Glutamatergic neuron (in vitro differentiated cells): ENCODE measurements at regions not wholly inside any gene's neighbourhood (a gene's known extent, or its start where the extent isn't known, plus 50 kb on each side); places are given as distances from the start of the nearest gene placed in this dataset.

Experiments
- DNase-seq: peaks from one replicate; pipeline ENCODE4 v3.0.0; 2022
- H3K27ac Mint-ChIP-seq: one replicate; pipeline ENCODE4 v1.8.0; 2020; ENCODE audit warnings: mild to moderate bottlenecking, mixed read lengths, inconsistent platforms; ENCODE audit not compliant: unreplicated experiment
- H3K27me3 Mint-ChIP-seq: one replicate; pipeline ENCODE4 v1.8.0; 2020; ENCODE audit warnings: mild to moderate bottlenecking, moderate library complexity, mixed read lengths, inconsistent platforms; ENCODE audit not compliant: unreplicated experiment
- H3K36me3 Mint-ChIP-seq: one replicate; pipeline ENCODE4 v1.8.0; 2020; ENCODE audit warnings: mild to moderate bottlenecking, mixed read lengths, inconsistent platforms; ENCODE audit not compliant: unreplicated experiment
- H3K4me1 Mint-ChIP-seq: one replicate; pipeline ENCODE4 v1.8.0; 2020; ENCODE audit warnings: mild to moderate bottlenecking, low read depth, mixed read lengths, inconsistent platforms; ENCODE audit not compliant: unreplicated experiment
- H3K4me3 Mint-ChIP-seq: one replicate; pipeline ENCODE4 v1.8.0; 2020; ENCODE audit warnings: mild to moderate bottlenecking, mixed read lengths, inconsistent platforms; ENCODE audit not compliant: unreplicated experiment
- H3K9me3 Mint-ChIP-seq: one replicate; pipeline ENCODE4 v1.8.0; 2020; ENCODE audit warnings: mild to moderate bottlenecking, moderate library complexity, mixed read lengths, inconsistent platforms; ENCODE audit not compliant: unreplicated experiment
- CTCF ChIP-seq: fragments of 200-600 bp; sonication (generic); IDR thresholded peaks from one replicate; pipeline ENCODE4 v1.5.0; 2021; ENCODE audit not compliant: partially characterized antibody, unreplicated experiment

- no peaks in the 10 kb centered on the region for H3K27me3 Mint-ChIP-seq
- H3K9me3 Mint-ChIP-seq: peaks cover 1% of the 10 kb centered on the region
- H3K4me3 Mint-ChIP-seq: no peak overlapping the region
- no peak for TF ChIP-seq CTCF
- H3K27ac Mint-ChIP-seq: no peak overlapping the region
- DNase-seq: no peak
- no peaks in the 10 kb centered on the region for H3K4me1 Mint-ChIP-seq
- H3K36me3 Mint-ChIP-seq: no peaks in the 10 kb centered on the region
These were observed 178.8 kb upstream of the PSMD7 start for GRCh38 chr16:74117798-74118197.

- Mint-ChIP-seq H3K4me1 (no peaks in the 10 kb centered on the region), H3K9me3 (peaks cover 1% of the 10 kb centered on the region), H3K27me3 (peaks cover 1% of the 10 kb centered on the region), H3K27ac (no peak overlapping the region), H3K36me3 (no peaks in the 10 kb centered on the region), H3K4me3 (no peak overlapping the region)
- TF ChIP-seq CTCF: no peak
- no peak for DNase-seq
These were observed 183.1 kb upstream of the PSMD7 start for GRCh38 chr16:74113545-74113944.

- H3K36me3 Mint-ChIP-seq: no peaks in the 10 kb centered on the region
- peaks cover 1% of the 10 kb centered on the region for H3K27me3 Mint-ChIP-seq
- no peak overlapping the region for H3K4me3 Mint-ChIP-seq
- H3K4me1 Mint-ChIP-seq: no peaks in the 10 kb centered on the region
- no peak overlapping the region for H3K27ac Mint-ChIP-seq
- H3K9me3 Mint-ChIP-seq: no peaks in the 10 kb centered on the region
- no peak for DNase-seq
- TF ChIP-seq CTCF: no peak
These were observed 185.1 kb upstream of the PSMD7 start for GRCh38 chr16:74111456-74111982.

GRCh38 chr16:74107795-74108610 is 188.6 kb upstream of the PSMD7 start:
- peak; percentile 77 for TF ChIP-seq CTCF
- DNase-seq: peak; percentile 76
- Mint-ChIP-seq H3K27me3 (peaks cover 1% of the 10 kb centered on the region), H3K4me1 (no peaks in the 10 kb centered on the region), H3K9me3 (no peaks in the 10 kb centered on the region), H3K4me3 (no peak overlapping the region), H3K27ac (no peak overlapping the region), H3K36me3 (no peaks in the 10 kb centered on the region)

- no peaks in the 10 kb centered on the region for H3K36me3 Mint-ChIP-seq
- DNase-seq: no peak
- H3K27me3 Mint-ChIP-seq: no peaks in the 10 kb centered on the region
- H3K9me3 Mint-ChIP-seq: no peaks in the 10 kb centered on the region
- no peak overlapping the region for H3K4me3 Mint-ChIP-seq
- H3K4me1 Mint-ChIP-seq: peaks cover 21% of the 10 kb centered on the region
- H3K27ac Mint-ChIP-seq: no peak overlapping the region
- TF ChIP-seq CTCF: no peak
These were observed 192.6 kb upstream of the PSMD7 start for GRCh38 chr16:74104022-74104421.
